HG03108 (cell line): ENCODE measurements at regions not wholly inside any gene's neighbourhood (a gene's known extent, or its start where the extent isn't known, plus 50 kb on each side); places are given as distances from the start of the nearest gene placed in this dataset.

ENCODE experiments used
- ATAC-seq: cut with Tn5 transposase; IDR thresholded peaks from one replicate; pipeline ENCODE4 v1.9.1; 2021; ENCODE audit warnings: moderate library complexity; ENCODE audit not compliant: unreplicated experiment

- no peak for ATAC-seq
Measured at GRCh38 chr2:117500721-117501120, 313.8 kb upstream of the DDX18 start.

GRCh38 chr2:117502121-117502520 is 312.4 kb upstream of the DDX18 start:
- no peak for ATAC-seq

- ATAC-seq = no peak
Measured at GRCh38 chr2:117512307-117512706, 302.2 kb upstream of the DDX18 start.

GRCh38 chr2:117514371-117514770 is 300.1 kb upstream of the DDX18 start:
- no peak for ATAC-seq

- no peak for ATAC-seq
Measured at GRCh38 chr2:117519238-117519637, 295.3 kb upstream of the DDX18 start.

GRCh38 chr2:117519721-117520120 is 294.8 kb upstream of the DDX18 start:
- no peak for ATAC-seq

- ATAC-seq = no peak
Measured at GRCh38 chr2:117523267-117523666, 291.2 kb upstream of the DDX18 start.

- ATAC-seq = no peak
Measured at GRCh38 chr2:117523711-117524238, 290.7 kb upstream of the DDX18 start.

GRCh38 chr2:117536139-117536538 is 278.4 kb upstream of the DDX18 start:
- ATAC-seq = no peak

GRCh38 chr2:117537032-117537431 is 277.5 kb upstream of the DDX18 start:
- no peak for ATAC-seq

GRCh38 chr2:117551858-117552257 is 262.6 kb upstream of the DDX18 start:
- ATAC-seq = no peak

- no peak for ATAC-seq
Measured at GRCh38 chr2:117553448-117553847, 261.0 kb upstream of the DDX18 start.

GRCh38 chr2:117555965-117556364 is 258.5 kb upstream of the DDX18 start:
- no peak for ATAC-seq

GRCh38 chr2:117557626-117558025 is 256.9 kb upstream of the DDX18 start:
- no peak for ATAC-seq

- ATAC-seq = no peak
Measured at GRCh38 chr2:117562654-117563053, 251.8 kb upstream of the DDX18 start.

- ATAC-seq = no peak
Measured at GRCh38 chr2:117571590-117572349, 242.7 kb upstream of the DDX18 start.

- no peak for ATAC-seq
Measured at GRCh38 chr2:117587310-117587709, 227.2 kb upstream of the DDX18 start.

- no peak for ATAC-seq
Measured at GRCh38 chr2:117603060-117603459, 211.4 kb upstream of the DDX18 start.

GRCh38 chr2:117603567-117603966 is 210.9 kb upstream of the DDX18 start:
- ATAC-seq = no peak

- no peak for ATAC-seq
Measured at GRCh38 chr2:117607202-117607601, 207.3 kb upstream of the DDX18 start.

- no peak for ATAC-seq
Measured at GRCh38 chr2:117613101-117613500, 201.4 kb upstream of the DDX18 start.

GRCh38 chr2:117614296-117614695 is 200.2 kb upstream of the DDX18 start:
- ATAC-seq = no peak
